ENCODE measurements at regions not wholly inside any gene's neighbourhood (a gene's known extent, or its start where the extent isn't known, plus 50 kb on each side); places are given as distances from the start of the nearest gene placed in this dataset.

DNA sequence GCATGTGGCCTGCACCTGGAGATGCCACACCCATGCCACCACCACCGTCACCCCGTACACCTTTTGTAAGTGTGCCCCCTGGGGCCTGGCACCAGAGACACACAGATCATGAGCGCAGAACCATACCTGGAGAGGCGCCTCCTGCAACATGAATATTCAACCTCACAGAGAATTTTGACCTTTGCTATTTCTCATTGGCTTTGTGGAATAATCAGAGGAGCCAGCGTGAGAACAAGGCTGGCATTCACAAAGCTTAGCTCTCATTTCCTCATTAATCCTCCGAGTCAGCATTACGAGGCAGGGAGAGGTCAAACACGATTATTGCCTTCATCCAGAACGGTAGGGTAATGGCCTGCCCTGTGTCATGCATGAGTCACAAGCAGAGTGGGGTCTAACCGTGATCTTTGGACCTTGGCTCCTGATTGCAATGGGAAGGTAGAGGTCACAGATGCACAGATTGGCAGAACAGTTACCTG, 73.0 kb upstream of the POMGNT2 start:
- TF ChIP-seq, protein P1, sequence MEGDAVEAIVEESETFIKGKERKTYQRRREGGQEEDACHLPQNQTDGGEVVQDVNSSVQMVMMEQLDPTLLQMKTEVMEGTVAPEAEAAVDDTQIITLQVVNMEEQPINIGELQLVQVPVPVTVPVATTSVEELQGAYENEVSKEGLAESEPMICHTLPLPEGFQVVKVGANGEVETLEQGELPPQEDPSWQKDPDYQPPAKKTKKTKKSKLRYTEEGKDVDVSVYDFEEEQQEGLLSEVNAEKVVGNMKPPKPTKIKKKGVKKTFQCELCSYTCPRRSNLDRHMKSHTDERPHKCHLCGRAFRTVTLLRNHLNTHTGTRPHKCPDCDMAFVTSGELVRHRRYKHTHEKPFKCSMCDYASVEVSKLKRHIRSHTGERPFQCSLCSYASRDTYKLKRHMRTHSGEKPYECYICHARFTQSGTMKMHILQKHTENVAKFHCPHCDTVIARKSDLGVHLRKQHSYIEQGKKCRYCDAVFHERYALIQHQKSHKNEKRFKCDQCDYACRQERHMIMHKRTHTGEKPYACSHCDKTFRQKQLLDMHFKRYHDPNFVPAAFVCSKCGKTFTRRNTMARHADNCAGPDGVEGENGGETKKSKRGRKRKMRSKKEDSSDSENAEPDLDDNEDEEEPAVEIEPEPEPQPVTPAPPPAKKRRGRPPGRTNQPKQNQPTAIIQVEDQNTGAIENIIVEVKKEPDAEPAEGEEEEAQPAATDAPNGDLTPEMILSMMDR (IDR thresholded peaks at IDR 0.05; ENCODE audit: low read depth, low read length, missing control alignments), result no peak
- in situ Hi-C loops (cut with HindIII; ENCODE audit: low sequenced_read_pairs), result no loop called here
- no peak overlapping the region for H3K4me3 ChIP-seq (ENCODE audit: low read depth, low read length)
- no peak for DNase-seq (ENCODE audit: low read depth)

DNA sequence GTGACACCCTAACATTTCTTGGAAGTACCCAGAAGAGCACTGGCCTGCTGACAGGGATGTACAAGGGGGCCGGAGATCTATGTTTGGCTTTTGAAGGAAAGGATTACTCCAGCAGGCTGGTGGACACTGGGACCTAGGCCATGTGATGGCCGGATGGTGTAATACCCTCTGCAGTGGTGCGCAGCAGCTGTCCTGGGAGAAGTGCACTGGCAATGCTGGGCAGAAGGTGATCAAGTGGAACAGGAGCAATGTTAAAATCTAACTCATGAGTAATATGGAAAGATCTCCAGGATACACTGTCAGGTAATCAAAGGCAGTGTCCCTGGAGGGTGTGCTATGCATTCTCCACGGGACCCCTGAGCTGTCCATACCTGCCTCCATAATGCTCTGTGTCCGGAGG, 71.2 kb upstream of the POMGNT2 start:
- in situ Hi-C loops (cut with HindIII; ENCODE audit: low sequenced_read_pairs), result no loop called here
- DNase-seq (ENCODE audit: low read depth), result no peak
- no peak overlapping the region for H3K4me3 ChIP-seq (ENCODE audit: low read depth, low read length)
- TF ChIP-seq, protein P1 (IDR thresholded peaks at IDR 0.05; ENCODE audit: low read depth, low read length, missing control alignments), result no peak

DNA sequence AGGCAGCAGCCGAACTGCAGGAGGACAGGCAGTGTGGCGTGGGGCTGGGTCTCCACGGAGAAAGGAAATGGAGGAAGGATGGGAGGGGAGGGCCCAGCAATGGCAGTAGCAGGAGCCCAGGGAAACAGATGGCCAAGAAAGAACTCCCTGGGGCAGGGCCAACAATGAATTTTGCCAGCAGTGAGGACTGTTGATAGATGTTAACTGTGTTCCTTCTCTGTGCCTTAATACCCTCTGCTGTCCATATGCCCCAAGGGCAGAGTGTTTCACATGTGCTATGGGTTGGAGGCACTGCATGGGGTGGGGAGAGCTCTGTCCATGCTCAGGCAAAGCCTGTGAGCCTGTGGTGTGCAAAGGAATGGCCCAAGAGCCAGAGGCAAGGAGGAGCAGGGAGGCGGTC, 70.8 kb upstream of the POMGNT2 start:
- TF ChIP-seq, protein P1 (IDR thresholded peaks at IDR 0.05; ENCODE audit: low read depth, low read length, missing control alignments), result no peak
- in situ Hi-C loops (cut with HindIII; ENCODE audit: low sequenced_read_pairs), result no loop called here
- no peak overlapping the region for H3K4me3 ChIP-seq (ENCODE audit: low read depth, low read length)
- DNase-seq (ENCODE audit: low read depth), result no peak

DNA sequence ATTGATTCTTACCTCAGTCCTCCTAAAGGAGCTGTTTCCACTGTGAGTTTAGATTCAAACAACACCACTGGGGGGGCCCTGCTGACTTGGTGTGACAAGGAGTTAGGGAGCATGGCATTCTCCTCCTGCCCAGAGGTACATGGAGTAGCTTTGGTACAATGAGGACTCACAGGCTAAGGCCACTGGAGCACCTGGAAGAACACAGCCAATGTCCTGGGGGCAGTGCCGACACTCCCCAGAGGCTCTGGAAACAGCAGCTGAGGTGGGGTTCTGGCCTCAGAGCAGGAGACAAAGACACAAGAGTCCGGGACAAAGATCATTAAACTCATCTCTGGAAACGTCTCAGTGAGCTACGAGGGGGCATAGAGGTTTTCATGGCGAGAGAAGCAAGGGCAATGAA, 69.7 kb upstream of the POMGNT2 start:
- no peak for DNase-seq (ENCODE audit: low read depth)
- in situ Hi-C loops (cut with HindIII; ENCODE audit: low sequenced_read_pairs), result no loop called here
- H3K4me3 ChIP-seq (ENCODE audit: low read depth, low read length), result no peak overlapping the region
- TF ChIP-seq, protein P1 (IDR thresholded peaks at IDR 0.05; ENCODE audit: low read depth, low read length, missing control alignments), result no peak

DNA sequence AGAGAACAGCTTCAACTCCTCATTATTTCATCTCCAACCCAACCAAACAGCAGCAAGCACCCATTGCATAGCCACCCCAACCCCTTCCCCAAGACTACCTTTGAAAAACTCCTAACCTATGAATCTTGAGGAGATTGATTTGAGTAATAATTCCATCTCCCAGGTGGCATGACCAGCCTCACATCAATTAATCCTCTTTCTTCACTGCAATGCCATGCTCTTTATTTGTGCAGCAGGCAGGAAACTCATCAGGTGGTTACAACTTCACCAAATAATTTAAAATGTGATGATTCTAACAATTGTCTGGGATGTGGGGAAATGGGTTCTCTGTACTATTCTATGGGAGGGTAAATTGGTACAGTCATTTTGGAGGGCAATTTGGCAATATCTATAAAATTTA, 68.1 kb upstream of the POMGNT2 start:
- DNase-seq (ENCODE audit: low read depth), result no peak
- in situ Hi-C loops (cut with HindIII; ENCODE audit: low sequenced_read_pairs), result no loop called here
- no peak overlapping the region for H3K4me3 ChIP-seq (ENCODE audit: low read depth, low read length)
- TF ChIP-seq, protein P1 (IDR thresholded peaks at IDR 0.05; ENCODE audit: low read depth, low read length, missing control alignments), result no peak

DNA sequence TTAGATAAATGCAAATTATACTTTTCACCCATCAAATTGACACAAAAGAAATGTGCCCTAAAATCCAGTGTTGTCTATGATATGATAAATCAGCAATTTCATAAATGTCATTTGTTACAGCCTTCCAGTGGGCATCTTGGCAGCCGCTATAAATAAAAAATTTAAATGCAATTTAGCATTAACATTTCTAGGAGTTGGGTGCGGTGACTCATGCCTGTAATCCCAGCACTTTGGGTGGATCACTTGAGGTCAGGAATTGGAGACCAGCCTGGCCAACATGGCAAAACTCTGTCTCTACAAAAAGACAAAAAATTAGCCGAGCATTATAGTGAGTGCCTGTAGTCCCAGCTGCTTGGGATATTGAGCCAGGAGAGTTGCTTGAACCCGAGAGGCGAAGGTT, 65.9 kb upstream of the POMGNT2 start:
- TF ChIP-seq, protein P1 (IDR thresholded peaks at IDR 0.05; ENCODE audit: low read depth, low read length, missing control alignments), result no peak
- H3K4me3 ChIP-seq (ENCODE audit: low read depth, low read length), result no peak overlapping the region
- DNase-seq (ENCODE audit: low read depth), result no peak
- in situ Hi-C loops (cut with HindIII; ENCODE audit: low sequenced_read_pairs), result no loop called here

DNA sequence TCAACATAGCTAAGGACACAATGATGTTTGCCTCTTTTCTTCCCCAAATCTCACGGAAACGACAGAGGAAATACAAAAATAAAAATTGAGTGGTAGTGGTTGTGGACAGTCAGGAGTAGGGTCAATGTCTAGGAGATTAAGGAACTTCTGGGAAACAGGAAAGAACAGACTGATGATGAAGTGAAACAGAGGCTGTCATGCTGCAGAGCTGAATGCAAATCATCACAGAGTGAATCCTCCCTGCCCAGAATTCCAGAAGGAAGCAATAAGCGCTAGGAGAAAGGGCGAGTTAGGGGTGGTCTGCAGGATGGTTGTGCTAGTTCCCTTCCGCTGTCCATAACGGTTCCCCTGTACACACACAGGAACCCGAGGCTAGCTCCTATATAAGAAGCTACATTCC, 64.7 kb upstream of the POMGNT2 start:
- no peak for DNase-seq (ENCODE audit: low read depth)
- H3K4me3 ChIP-seq (ENCODE audit: low read depth, low read length), result no peak overlapping the region
- TF ChIP-seq, protein P1 (IDR thresholded peaks at IDR 0.05; ENCODE audit: low read depth, low read length, missing control alignments), result no peak
- in situ Hi-C loops (cut with HindIII; ENCODE audit: low sequenced_read_pairs), result no loop called here

Data from astrocyte of the cerebellum (primary cell).